DND-41 (cell line): ENCODE measurements at regions not wholly inside any gene's neighbourhood (a gene's known extent, or its start where the extent isn't known, plus 50 kb on each side); places are given as distances from the start of the nearest gene placed in this dataset.
A peak's percentile ranks its signal among the peaks of the same experiment; 100 is the strongest.

Experiments used
- ATAC-seq: fragments of 200-7000 bp; cut with Tn5 transposase; 3 replicates; pipeline ENCODE4 v1.9.1; 2021; ENCODE audit warnings: low read depth; ENCODE audit not compliant: insufficient read depth
- DNase-seq: peaks from one replicate; pipeline ENCODE4 v3.0.0-alpha.2; 2020
- H2AFZ ChIP-seq: 2 replicates; pipeline ENCODE4 v1.6.0; 2012; ENCODE audit warnings: low read depth, low read length
- H3K27ac ChIP-seq: 2 replicates; pipeline ENCODE4 v1.5.1; 2012; ENCODE audit warnings: low read length, inconsistent platforms
- H3K27me3 ChIP-seq: fragments of 200-600 bp; sonication (generic); 2 replicates; pipeline ENCODE4 v1.6.0; 2012; ENCODE audit warnings: low read length, mild to moderate bottlenecking, inconsistent platforms; ENCODE audit not compliant: insufficient read depth, poor library complexity
- H3K36me3 ChIP-seq: 2 replicates; pipeline ENCODE4 v1.5.1; 2012; ENCODE audit warnings: low read length, inconsistent platforms; ENCODE audit not compliant: insufficient read depth
- H3K4me1 ChIP-seq: 2 replicates; pipeline ENCODE4 v1.5.1; 2012; ENCODE audit warnings: mild to moderate bottlenecking, low read length; ENCODE audit not compliant: insufficient read depth
- H3K4me2 ChIP-seq: 2 replicates; pipeline ENCODE4 v1.6.0; 2012; ENCODE audit warnings: mild to moderate bottlenecking, moderate library complexity, low read length, inconsistent platforms; ENCODE audit not compliant: insufficient read depth
- H3K4me3 ChIP-seq, 2 experiments: fragments of 200-600 bp in 1 of 2; shearing (Covaris generic) in 1 of 2; 2 replicates each; pipeline ENCODE4 v1.5.1; 2012 to 2016; ENCODE audit warnings: inconsistent platforms in 2 of 2, low read length in 2 of 2, mild to moderate bottlenecking in 2 of 2, low read depth in 1 of 2, moderate library complexity in 1 of 2
- H3K79me2 ChIP-seq: 2 replicates; pipeline ENCODE4 v1.6.0; 2012; ENCODE audit warnings: low read length, inconsistent platforms; ENCODE audit not compliant: insufficient read depth
- H3K9ac ChIP-seq: 2 replicates; pipeline ENCODE4 v1.6.0; 2012; ENCODE audit warnings: low read depth, mild to moderate bottlenecking, inconsistent platforms, low read length, moderate library complexity
- H3K9me3 ChIP-seq: 2 replicates; pipeline ENCODE4 v1.5.1; 2012; ENCODE audit warnings: low read length, moderate library complexity, mild to moderate bottlenecking, inconsistent platforms; ENCODE audit not compliant: insufficient read depth, severe bottlenecking
- H4K20me1 ChIP-seq: 2 replicates; pipeline ENCODE4 v1.6.0; 2012; ENCODE audit warnings: low read length; ENCODE audit not compliant: insufficient read depth
- CTCF ChIP-seq: IDR thresholded peaks from 2 replicates; pipeline ENCODE4 v1.5.1; 2012; ENCODE audit warnings: borderline replicate concordance, low read length, moderate library complexity, mild to moderate bottlenecking; ENCODE audit not compliant: poor library complexity, severe bottlenecking; ENCODE audit errors: extremely low read depth
- EZH2 ChIP-seq: IDR thresholded peaks from 3 replicates; pipeline ENCODE4 v1.6.1; 2012; ENCODE audit warnings: borderline replicate concordance, low read depth, mild to moderate bottlenecking, moderate library complexity, low read length, inconsistent platforms; ENCODE audit not compliant: severe bottlenecking

GRCh38 chr6:121838842-121839241 is 403.4 kb downstream of the GJA1 start:
- TF ChIP-seq CTCF = no peak
- no peak for TF ChIP-seq EZH2
- peak overlapping the region in 1 of 2 experiments; percentile 16; a peak in 1 of 4 replicates for H3K4me3 ChIP-seq
- peak; percentile 90 for DNase-seq
- no peaks in the 10 kb centered on the region for H3K9me3 ChIP-seq
- H2AFZ ChIP-seq = no peak overlapping the region
- H3K36me3 ChIP-seq = no peaks in the 10 kb centered on the region
- no peaks in the 10 kb centered on the region for H3K79me2 ChIP-seq
- peak; percentile 99 for ATAC-seq
- H3K4me2 ChIP-seq = peak overlapping the region; percentile 50
- peak overlapping the region; percentile 74 for H3K27ac ChIP-seq
- H4K20me1 ChIP-seq = no peaks in the 10 kb centered on the region
- H3K4me1 ChIP-seq = peaks cover 26% of the 10 kb centered on the region
- no peaks in the 10 kb centered on the region for H3K27me3 ChIP-seq
- 0 out of 2 replicates have a peak overlapping the region, but pooled peaks have one; percentile 4 for H3K9ac ChIP-seq

GRCh38 chr6:121839896-121840295 is 404.4 kb downstream of the GJA1 start:
- ATAC-seq (no peak), DNase-seq (no peak)
- Histone ChIP-seq H3K4me3 (no peak overlapping the region), H3K27me3 (no peaks in the 10 kb centered on the region), H3K36me3 (no peaks in the 10 kb centered on the region), H2AFZ (no peak overlapping the region), H3K4me1 (peaks cover 26% of the 10 kb centered on the region), H3K9me3 (no peaks in the 10 kb centered on the region), H3K9ac (no peak overlapping the region), H3K27ac (0 out of 2 replicates have a peak overlapping the region, but pooled peaks have one; percentile 30), H3K79me2 (no peaks in the 10 kb centered on the region), H3K4me2 (no peak overlapping the region), H4K20me1 (no peaks in the 10 kb centered on the region)
- TF ChIP-seq EZH2 (no peak), CTCF (no peak)

GRCh38 chr6:121844898-121845297 is 409.5 kb downstream of the GJA1 start:
- peaks cover 27% of the 10 kb centered on the region for H3K4me1 ChIP-seq
- no peak overlapping the region for H2AFZ ChIP-seq
- no peaks in the 10 kb centered on the region for H3K27me3 ChIP-seq
- no peaks in the 10 kb centered on the region for H3K9me3 ChIP-seq
- no peaks in the 10 kb centered on the region for H3K36me3 ChIP-seq
- DNase-seq (no peak), ATAC-seq (no peak)
- H3K27ac ChIP-seq = no peak overlapping the region
- no peaks in the 10 kb centered on the region for H3K79me2 ChIP-seq
- no peak overlapping the region for H3K4me2 ChIP-seq
- H3K9ac ChIP-seq = no peak overlapping the region
- no peaks in the 10 kb centered on the region for H4K20me1 ChIP-seq
- no peak overlapping the region for H3K4me3 ChIP-seq
- TF ChIP-seq EZH2 = no peak
- no peak for TF ChIP-seq CTCF
